ENCODE measurements at regions not wholly inside any gene's neighbourhood (a gene's known extent, or its start where the extent isn't known, plus 50 kb on each side); places are given as distances from the start of the nearest gene placed in this dataset.

- no peaks in the 10 kb centered on the region for H3K4me1 ChIP-seq (replicated peaks in 1 of 2)
- intact Hi-C loops (cut with DNase I): no loop called here
- DNase-seq: no peak
- no peak overlapping the region for H3K4me3 ChIP-seq
- no peaks in the 10 kb centered on the region for H3K9me3 ChIP-seq (replicated peaks in 1 of 3)
- no peaks in the 10 kb centered on the region for H3K36me3 ChIP-seq (replicated peaks in 1 of 2)
- TF ChIP-seq CTCF (IDR thresholded peaks at IDR 0.05): no peak
- TF ChIP-seq POLR2A (IDR thresholded peaks at IDR 0.05): no peak
- WGBS, 4 donors: 87 to 95% (median 93%) methylated on average over 2 of the region's 2 CpGs
- H3K27ac ChIP-seq: no peak overlapping the region
- H3K27me3 ChIP-seq: no peaks in the 10 kb centered on the region
Measured at GRCh38 chr5:65068410-65068809, 299.7 kb downstream of the CWC27 start.

GRCh38 chr5:65070026-65070425 lies 301.3 kb downstream of the CWC27 start:
- H3K4me3 ChIP-seq: no peak overlapping the region
- DNase-seq: no peak
- 83 to 89% (median 86%) methylated on average over 1 of the region's 1 CpG for WGBS, 4 donors
- H3K27me3 ChIP-seq: no peaks in the 10 kb centered on the region
- no peak overlapping the region for H3K27ac ChIP-seq
- intact Hi-C loops (cut with DNase I): no loop called here
- no peak for TF ChIP-seq POLR2A (IDR thresholded peaks at IDR 0.05)
- H3K9me3 ChIP-seq (replicated peaks in 1 of 3): no peaks in the 10 kb centered on the region
- H3K36me3 ChIP-seq (replicated peaks in 1 of 2): no peaks in the 10 kb centered on the region
- no peaks in the 10 kb centered on the region for H3K4me1 ChIP-seq (replicated peaks in 1 of 2)

GRCh38 chr5:65072850-65073249 lies 304.1 kb downstream of the CWC27 start:
- intact Hi-C loops (cut with DNase I): no loop called here
- no peak for DNase-seq
- TF ChIP-seq CTCF (IDR thresholded peaks at IDR 0.05): no peak
- no peak for TF ChIP-seq POLR2A (IDR thresholded peaks at IDR 0.05)
- Histone ChIP-seq H3K4me3 (no peak overlapping the region), H3K9me3 (replicated peaks in 1 of 3) (no peaks in the 10 kb centered on the region), H3K36me3 (replicated peaks in 1 of 2) (no peaks in the 10 kb centered on the region), H3K27ac (no peak overlapping the region), H3K27me3 (no peaks in the 10 kb centered on the region), H3K4me1 (replicated peaks in 1 of 2) (no peaks in the 10 kb centered on the region)
- 81 to 90% (median 87%) methylated on average over 8 of the region's 8 CpGs for WGBS, 4 donors

- Histone ChIP-seq H3K27ac (no peak overlapping the region), H3K27me3 (no peaks in the 10 kb centered on the region), H3K4me3 (no peak overlapping the region), H3K9me3 (replicated peaks in 1 of 3) (no peaks in the 10 kb centered on the region), H3K36me3 (replicated peaks in 1 of 2) (no peaks in the 10 kb centered on the region), H3K4me1 (replicated peaks in 1 of 2) (no peaks in the 10 kb centered on the region)
- DNase-seq: no peak
- 68 to 76% (median 69%) methylated on average over 8 of the region's 8 CpGs for WGBS, 4 donors
- TF ChIP-seq POLR2A (IDR thresholded peaks at IDR 0.05) (no peak), CTCF (IDR thresholded peaks at IDR 0.05) (no peak)
- intact Hi-C loops (cut with DNase I): no loop called here
Measured at GRCh38 chr5:65073250-65073661, 304.5 kb downstream of the CWC27 start.

GRCh38 chr5:65075623-65076250 lies 307.0 kb downstream of the CWC27 start:
- no peak for DNase-seq

More at GRCh38 chr5:65075623-65076250, 307.0 kb downstream of the CWC27 start:
- intact Hi-C loops (cut with DNase I): no loop called here
- WGBS, 4 donors: 84 to 93% (median 89%) methylated on average over 2 of the region's 2 CpGs
- H3K4me3 ChIP-seq: no peak overlapping the region
- H3K9me3 ChIP-seq (replicated peaks in 1 of 3): no peaks in the 10 kb centered on the region
- no peaks in the 10 kb centered on the region for H3K36me3 ChIP-seq (replicated peaks in 1 of 2)
- no peak overlapping the region for H3K27ac ChIP-seq
- no peak for TF ChIP-seq POLR2A (IDR thresholded peaks at IDR 0.05)
- TF ChIP-seq CTCF (IDR thresholded peaks at IDR 0.05): no peak
- H3K27me3 ChIP-seq: no peaks in the 10 kb centered on the region
- H3K4me1 ChIP-seq (replicated peaks in 1 of 2): no peaks in the 10 kb centered on the region
